ENCODE measurements at regions not wholly inside any gene's neighbourhood (a gene's known extent, or its start where the extent isn't known, plus 50 kb on each side); places are given as distances from the start of the nearest gene placed in this dataset.

DNA sequence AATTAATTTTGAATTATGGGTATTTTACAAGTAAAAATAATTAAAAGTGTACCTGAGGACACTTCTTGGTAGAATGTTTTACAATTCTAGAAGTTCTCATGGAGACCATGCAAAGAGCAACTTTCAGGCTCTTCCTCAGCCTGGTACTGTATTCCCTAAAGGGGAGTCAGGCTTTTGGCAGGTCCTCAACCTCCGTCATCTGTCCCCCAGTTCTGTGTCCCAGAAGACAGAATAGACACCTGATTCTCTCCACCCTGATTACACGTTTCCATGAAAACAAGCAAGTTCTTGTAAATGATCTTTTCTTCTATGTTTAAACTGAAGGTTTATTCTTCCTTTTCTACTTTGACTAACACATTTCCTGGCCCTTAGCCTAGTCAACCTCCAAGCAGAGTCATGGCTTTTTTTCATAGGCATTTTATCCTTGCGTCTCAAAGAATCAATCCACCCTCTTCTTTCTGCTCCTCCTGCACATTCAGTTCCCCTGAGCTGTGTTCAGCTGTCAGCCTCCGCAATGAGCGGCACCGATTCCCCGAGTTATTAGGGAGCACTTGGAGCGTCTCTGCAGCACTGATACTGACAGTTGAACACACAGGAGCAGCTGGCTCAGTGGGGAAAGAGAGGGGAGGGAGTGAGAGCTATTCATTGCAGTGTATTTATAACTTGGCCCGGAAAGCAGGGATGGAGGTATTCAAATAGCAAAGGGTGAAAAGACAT, 1082.4 kb upstream of the MAP3K7 start:
- DNase-seq, result peak; percentile 33

GRCh38 chr6:91667596-91667995, 1080.7 kb upstream of the MAP3K7 start:
- DNase-seq, result no peak

DNA sequence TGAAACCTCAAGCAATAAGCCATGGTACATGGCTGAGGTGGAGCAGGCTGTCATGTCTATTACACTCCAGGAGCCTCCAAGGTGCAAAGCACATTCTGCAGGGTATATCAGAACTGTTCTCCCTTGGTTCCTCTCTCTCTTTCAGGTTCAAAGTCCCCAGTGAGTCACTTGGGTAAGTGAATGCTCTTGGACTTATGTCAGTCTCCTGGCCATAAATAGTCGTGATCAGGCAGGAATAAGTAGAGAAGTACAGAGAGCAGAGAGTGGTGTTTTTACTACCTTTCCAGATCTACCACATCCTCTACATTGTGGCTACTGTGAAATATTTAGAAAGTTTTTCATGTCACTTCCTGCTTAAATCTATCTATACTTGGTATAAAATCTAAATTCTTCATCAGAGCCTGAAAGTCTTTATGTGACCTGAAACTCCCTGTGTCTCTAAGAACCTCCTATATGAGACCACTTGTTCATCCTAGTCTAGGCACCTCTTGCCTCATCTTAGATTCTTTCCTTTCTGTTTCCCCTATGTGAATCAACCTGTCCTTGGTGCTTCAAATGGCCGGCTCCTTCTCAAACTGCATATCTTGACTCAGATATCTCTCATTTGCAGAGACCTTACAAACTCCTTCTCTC, 1077.6 kb upstream of the MAP3K7 start:
- no peak for DNase-seq

GRCh38 chr6:91660893-91661292, 1074.0 kb upstream of the MAP3K7 start:
- no peak for DNase-seq

DNA sequence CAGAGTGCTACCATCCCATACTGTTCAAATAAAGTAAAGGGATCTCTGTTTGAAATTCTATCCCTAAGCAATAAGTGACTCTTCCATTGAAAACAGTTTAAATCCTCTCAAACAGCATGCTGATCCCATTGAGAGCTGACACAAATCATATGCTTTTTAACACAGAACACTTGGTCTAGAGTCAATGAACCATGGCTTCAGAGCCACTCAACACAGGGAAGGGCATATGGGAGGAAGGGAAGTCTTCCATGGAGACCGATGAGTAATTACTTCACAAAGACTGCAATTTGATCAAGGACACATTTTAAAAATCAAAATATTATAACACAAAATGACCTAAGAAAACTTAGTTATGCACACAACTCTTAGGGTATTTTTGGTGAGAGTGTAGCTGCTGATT, 1073.0 kb upstream of the MAP3K7 start:
- peak; percentile 51 for DNase-seq

- no peak for DNase-seq
Observed at GRCh38 chr6:91654793-91655192, 1067.9 kb upstream of the MAP3K7 start.

DNA sequence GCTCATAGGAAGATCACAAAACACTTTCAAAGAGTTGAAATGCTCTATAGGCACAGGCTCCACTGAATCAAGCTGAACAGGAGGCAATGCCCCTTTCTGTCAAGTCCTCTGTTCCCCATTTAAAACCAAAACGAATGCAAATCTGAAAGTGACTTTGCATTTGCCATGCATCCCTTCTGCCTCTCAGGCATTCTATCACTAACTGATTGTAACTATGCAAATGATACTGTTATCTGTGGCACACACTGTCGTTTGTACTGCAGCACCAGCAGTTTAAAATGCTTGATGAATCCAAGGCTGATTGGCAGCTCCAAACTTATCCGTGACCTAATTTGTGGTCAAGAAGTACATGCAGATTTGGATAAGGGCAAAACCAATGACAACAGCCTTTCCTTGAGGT, 1067.5 kb upstream of the MAP3K7 start:
- DNase-seq, result no peak

GRCh38 chr6:91653895-91654294, 1067.0 kb upstream of the MAP3K7 start:
- peak; percentile 53 for DNase-seq

DNA sequence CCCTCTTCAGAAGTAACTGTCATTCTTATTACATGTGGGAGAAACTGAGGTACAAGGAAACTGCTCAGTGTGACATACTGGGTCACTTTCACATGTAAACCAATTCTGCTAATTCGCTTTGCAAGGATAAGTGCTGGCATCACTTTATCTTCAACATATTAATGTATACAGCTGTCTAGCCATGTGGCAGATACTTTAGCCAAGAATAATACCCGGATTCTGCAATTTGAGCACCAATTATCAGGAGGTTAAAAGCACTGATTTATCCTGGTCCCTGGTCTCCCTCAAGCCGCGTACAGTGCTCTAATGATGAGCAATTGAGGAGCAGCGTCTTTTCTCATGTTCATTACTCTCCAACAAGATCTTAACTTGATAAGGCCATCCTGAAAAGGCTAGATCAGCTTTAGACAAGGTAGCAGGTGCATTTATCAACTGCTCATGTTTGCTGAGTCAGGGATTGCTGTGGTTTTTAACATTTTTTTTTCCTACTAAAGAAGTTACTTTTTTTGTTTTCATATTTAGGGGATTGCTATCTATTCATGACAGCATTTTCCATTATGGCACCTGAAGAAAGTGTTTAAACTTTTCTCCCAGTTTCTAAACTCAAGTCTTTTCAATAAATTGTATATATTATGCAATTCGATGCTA, 1066.3 kb upstream of the MAP3K7 start:
- DNase-seq, result no peak

GRCh38 chr6:91646649-91647048, 1059.8 kb upstream of the MAP3K7 start:
- DNase-seq, result no peak

- no peak for DNase-seq
Observed at GRCh38 chr6:91645811-91646210, 1058.9 kb upstream of the MAP3K7 start.

DNA sequence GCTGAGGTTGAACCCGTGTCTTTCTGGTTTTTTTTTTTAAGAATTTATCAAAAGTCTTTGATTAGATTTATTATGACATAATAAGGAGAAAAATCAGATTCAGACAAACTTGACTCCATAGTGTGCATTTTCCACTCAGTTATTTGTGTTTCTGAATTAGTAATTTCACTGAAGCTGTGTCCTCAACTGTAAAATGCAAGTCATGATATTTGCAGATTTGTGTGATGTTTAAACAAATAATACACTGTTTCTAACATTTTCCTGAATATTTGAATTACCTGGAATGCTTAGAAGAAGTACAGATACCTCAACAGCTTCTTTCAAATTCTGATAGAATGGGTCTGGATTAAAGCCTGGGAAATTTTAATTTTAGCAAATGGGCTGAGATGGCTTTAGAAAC, 1050.3 kb upstream of the MAP3K7 start:
- DNase-seq, result no peak

DNA sequence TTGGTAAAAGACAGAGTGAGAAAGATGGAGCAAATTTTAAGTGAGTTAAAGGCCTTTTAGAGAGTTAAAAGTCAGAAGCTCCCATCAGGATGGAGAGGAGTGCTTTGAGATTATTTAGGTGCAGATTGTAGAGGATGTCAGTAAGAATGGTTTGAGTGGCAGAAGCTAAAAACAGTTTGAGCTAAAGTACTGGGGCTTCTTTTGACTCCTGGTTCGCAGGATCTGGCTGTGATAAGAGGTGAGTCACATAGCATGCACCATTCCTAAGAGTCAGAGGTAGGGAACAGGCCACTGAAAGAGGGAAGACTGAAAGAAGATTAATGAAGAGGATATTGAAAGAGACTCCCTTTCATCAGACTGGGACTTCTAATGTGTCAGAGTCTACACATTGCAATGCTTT, 1047.9 kb upstream of the MAP3K7 start:
- DNase-seq, result no peak

GRCh38 chr6:91633374-91634111, 1046.7 kb upstream of the MAP3K7 start:
- DNase-seq, result no peak

- DNase-seq, result no peak
Observed at GRCh38 chr6:91632308-91632707, 1045.4 kb upstream of the MAP3K7 start.

GRCh38 chr6:91631227-91631626, 1044.4 kb upstream of the MAP3K7 start:
- DNase-seq, result no peak

DNA sequence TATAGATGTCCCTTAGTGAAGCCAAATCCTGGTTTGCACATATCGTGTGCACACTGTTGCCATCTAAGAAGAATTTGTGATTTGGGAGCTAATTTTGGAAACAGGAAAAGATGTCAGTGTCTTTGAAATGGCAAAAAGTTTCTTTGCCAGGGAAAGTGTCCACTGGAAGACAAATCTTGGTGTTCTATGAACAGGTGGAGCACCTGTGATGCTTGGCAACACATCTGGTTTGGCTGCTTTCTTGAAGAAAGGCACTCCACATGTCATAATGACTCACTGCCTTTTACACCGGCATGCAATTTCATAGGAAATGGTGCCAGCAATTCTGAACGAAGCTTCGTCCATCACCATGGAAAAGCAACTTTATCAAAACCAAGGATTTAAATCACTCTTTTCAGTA, 1040.0 kb upstream of the MAP3K7 start:
- DNase-seq, result no peak

DNA sequence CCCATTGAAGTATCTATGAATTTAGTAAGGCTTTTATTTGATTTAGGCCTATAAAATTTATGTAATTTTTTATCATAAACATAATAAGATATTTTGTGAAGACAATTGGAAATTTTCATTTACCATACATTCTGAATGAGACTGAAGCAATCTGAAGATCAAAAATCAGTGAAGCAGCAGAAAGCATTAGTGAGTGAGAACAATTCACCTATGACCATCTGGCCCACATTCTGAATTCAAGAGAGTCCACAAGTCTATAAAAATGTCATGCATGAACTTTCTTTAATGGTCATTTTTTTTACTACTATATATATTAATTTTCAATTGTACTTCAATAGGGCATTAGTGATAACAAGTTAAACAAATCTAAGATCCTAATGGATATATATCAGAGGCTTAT, 1026.6 kb upstream of the MAP3K7 start:
- no peak for DNase-seq

GRCh38 chr6:91611190-91611589, 1024.3 kb upstream of the MAP3K7 start:
- no peak for DNase-seq

GRCh38 chr6:91608428-91608827, 1021.6 kb upstream of the MAP3K7 start:
- DNase-seq, result no peak

GRCh38 chr6:91606148-91606901, 1019.5 kb upstream of the MAP3K7 start:
- no peak for DNase-seq

GRCh38 chr6:91600561-91600960, 1013.7 kb upstream of the MAP3K7 start:
- no peak for DNase-seq

DNA sequence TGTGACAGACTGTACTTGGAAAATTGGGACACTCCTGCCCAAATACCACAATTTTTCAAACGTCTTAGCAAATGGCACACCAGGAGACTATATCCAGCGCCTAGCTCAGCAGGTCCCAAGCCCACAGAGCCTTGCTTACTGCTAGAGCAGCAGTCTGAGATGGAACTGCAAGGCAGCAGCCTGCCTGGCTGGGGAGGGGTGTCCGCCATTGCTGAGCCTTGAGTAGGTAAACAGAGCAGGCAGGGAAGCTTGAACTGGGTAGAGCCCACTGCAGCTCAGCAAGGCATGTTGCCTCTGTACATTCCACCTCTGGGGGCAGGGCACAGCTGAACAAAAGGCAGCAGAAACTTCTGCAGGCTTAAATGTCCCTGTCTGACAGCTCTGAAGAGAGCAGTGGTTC, 1003.3 kb upstream of the MAP3K7 start:
- no peak for DNase-seq
